Stimulated activated CD8-positive, alpha-beta memory T cell treated with anti-CD3 and anti-CD28 coated beads, Interleukin-15, amount 100 ng/mL, for 1 hour (primary cell): ENCODE measurements at regions not wholly inside any gene's neighbourhood (a gene's known extent, or its start where the extent isn't known, plus 50 kb on each side); places are given as distances from the start of the nearest gene placed in this dataset.

Experiments
- DNase-seq: peaks from one replicate; pipeline ENCODE4 v3.0.0-alpha.2; 2020; ENCODE audit warnings: low read depth

GRCh38 chr10:60728056-60728455, 50.2 kb upstream of the CDK1 start:
- no peak for DNase-seq

- DNase-seq: no peak
These were observed 52.0 kb upstream of the CDK1 start for GRCh38 chr10:60726257-60726656.

- DNase-seq: no peak
These were observed 55.7 kb upstream of the CDK1 start for GRCh38 chr10:60722623-60723022.

- no peak for DNase-seq
These were observed 58.6 kb upstream of the CDK1 start for GRCh38 chr10:60719721-60720120.

- no peak for DNase-seq
These were observed 59.4 kb upstream of the CDK1 start for GRCh38 chr10:60718886-60719285.

GRCh38 chr10:60717852-60718251, 60.4 kb upstream of the CDK1 start:
- no peak for DNase-seq

GRCh38 chr10:60714233-60714632, 64.0 kb upstream of the CDK1 start:
- no peak for DNase-seq

GRCh38 chr10:60711496-60711895, 66.8 kb upstream of the CDK1 start:
- no peak for DNase-seq

- DNase-seq: no peak
These were observed 68.2 kb upstream of the CDK1 start for GRCh38 chr10:60710041-60710440.

GRCh38 chr10:60708666-60709065, 69.6 kb upstream of the CDK1 start:
- no peak for DNase-seq

- no peak for DNase-seq
These were observed 70.4 kb upstream of the CDK1 start for GRCh38 chr10:60707841-60708240.

- no peak for DNase-seq
These were observed 72.1 kb upstream of the CDK1 start for GRCh38 chr10:60706146-60706545.

- DNase-seq: no peak
These were observed 72.9 kb upstream of the CDK1 start for GRCh38 chr10:60705376-60705775.

- no peak for DNase-seq
These were observed 73.8 kb upstream of the CDK1 start for GRCh38 chr10:60704471-60704870.

- no peak for DNase-seq
These were observed 74.8 kb upstream of the CDK1 start for GRCh38 chr10:60703266-60704041.

- no peak for DNase-seq
These were observed 90.6 kb upstream of the CDK1 start for GRCh38 chr10:60687679-60688078.

- no peak for DNase-seq
These were observed 94.2 kb upstream of the CDK1 start for GRCh38 chr10:60684091-60684490.

GRCh38 chr10:60681103-60681502, 97.2 kb upstream of the CDK1 start:
- DNase-seq: no peak

- no peak for DNase-seq
These were observed 98.8 kb upstream of the CDK1 start for GRCh38 chr10:60679388-60679990.

- DNase-seq: no peak
These were observed 99.3 kb upstream of the CDK1 start for GRCh38 chr10:60678978-60679377.

- no peak for DNase-seq
These were observed 100.6 kb upstream of the CDK1 start for GRCh38 chr10:60677531-60678129.

- DNase-seq: no peak
These were observed 103.0 kb upstream of the CDK1 start for GRCh38 chr10:60675236-60675635.

GRCh38 chr10:60669501-60669900, 108.8 kb upstream of the CDK1 start:
- DNase-seq: no peak

- no peak for DNase-seq
These were observed 112.1 kb upstream of the CDK1 start for GRCh38 chr10:60666221-60666620.
